RPMI7951 (cell line): ENCODE measurements at regions not wholly inside any gene's neighbourhood (a gene's known extent, or its start where the extent isn't known, plus 50 kb on each side); places are given as distances from the start of the nearest gene placed in this dataset.
A peak's percentile ranks its signal among the peaks of the same experiment; 100 is the strongest.
"Not testable (repeated sequence)": the region's sequence is repeated elsewhere in the genome, so short reads cannot be mapped to it uniquely, and the experiment has no call there.

Experiments used
- DNase-seq: peaks from one replicate; pipeline ENCODE4 v3.0.0-alpha.2; 2012; ENCODE audit warnings: low read depth

DNA sequence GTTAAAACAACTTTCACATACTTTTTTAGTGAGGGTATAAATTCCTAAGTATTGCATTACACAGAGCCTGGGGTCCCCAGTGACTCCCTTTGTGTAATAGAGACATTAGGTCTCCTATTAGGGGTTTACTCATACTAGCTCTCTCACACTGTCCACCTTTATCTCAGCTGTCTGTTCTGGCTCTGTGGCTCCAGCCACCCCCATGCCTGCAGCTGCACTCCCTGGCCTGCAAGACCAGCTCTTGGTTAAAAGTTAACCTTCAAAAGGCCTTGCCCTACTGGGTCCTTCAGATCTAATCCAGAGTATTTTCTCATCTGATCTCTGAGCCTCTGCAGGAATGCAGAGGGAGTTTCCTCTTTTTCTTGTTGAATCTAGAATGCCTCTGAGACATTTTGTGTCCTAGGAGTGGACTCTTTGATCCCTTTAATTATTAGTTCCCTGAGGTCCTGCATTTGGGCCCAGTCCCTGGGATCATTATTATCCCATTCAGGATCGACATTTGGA, 280.9 kb downstream of the PYDC2 start:
- not testable (repeated sequence) for DNase-seq

DNA sequence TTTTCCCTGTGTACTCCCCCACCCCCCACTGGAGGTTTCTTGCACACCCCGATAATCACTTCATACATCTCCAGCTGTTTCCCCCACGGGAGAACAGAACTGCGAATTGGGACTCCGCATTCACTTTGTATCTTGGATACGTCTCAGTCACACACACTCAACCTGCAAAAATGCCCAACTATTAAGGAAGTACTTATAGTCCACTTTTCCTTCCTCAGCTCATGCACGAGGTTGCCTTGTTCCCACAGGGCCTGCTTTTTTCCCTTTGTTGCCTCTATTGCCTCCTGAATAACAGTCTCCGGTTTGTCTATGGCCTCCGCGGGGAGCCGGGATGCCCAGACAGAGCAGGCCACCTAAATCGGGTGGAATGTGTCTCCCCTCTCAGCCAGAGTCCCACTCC, 282.3 kb downstream of the PYDC2 start:
- DNase-seq, result no peak

DNA sequence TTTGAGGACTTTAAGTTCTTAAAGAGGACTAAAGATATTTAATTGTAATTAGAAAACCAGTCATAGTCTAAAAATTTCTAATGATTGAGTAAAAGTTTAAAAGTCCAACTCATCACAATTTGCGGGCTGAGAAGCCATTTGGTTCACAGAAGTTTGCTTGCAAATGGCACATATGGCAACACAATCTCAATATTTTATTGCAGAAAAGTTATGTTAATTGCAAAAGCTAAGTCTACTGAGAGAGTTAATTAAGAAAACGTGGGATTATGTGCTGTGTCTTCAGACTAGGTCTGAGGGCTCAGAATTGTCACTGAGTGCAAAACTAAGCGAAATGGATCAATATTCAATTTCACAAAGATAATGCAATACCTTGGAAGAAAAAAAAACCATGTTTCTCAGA, 289.7 kb downstream of the PYDC2 start:
- no peak for DNase-seq

DNA sequence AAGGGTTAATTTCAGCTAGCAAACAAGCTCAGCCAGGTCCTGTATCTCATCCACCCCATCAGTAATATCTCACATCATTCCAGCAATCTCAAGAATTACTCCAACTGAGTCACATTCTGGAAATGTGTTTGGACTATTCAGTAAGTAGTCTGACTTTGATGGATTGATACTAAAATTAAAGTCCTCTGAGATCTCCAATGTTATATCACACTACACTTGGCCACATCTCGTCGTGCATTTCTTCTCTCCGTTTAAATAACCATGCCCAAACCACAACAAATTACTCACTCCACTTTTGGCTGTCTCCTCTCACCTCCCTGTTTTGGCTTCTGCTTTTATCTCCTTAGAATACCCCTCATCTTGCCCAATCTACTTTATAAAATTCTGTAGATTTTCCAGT, 292.2 kb downstream of the PYDC2 start:
- DNase-seq, result peak; percentile 69

DNA sequence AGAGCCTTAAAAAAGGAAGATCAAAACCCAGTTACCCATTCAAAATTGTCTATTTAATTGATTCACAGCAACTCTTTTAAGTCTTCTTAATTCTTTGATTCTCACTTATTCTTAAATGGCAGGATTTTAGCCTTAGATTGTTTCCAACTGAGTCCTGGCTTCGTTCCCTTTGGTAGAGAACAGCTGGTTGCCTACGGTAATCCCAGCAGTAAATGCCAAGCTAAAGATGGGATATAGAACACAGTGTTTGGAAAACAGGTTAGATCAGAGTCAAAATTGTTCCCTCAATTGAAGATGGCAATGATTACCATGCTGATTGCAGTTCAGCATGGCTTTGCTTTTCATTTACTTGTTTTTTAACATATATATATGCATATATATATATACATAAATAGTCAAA, 300.9 kb downstream of the PYDC2 start:
- DNase-seq, result no peak

DNA sequence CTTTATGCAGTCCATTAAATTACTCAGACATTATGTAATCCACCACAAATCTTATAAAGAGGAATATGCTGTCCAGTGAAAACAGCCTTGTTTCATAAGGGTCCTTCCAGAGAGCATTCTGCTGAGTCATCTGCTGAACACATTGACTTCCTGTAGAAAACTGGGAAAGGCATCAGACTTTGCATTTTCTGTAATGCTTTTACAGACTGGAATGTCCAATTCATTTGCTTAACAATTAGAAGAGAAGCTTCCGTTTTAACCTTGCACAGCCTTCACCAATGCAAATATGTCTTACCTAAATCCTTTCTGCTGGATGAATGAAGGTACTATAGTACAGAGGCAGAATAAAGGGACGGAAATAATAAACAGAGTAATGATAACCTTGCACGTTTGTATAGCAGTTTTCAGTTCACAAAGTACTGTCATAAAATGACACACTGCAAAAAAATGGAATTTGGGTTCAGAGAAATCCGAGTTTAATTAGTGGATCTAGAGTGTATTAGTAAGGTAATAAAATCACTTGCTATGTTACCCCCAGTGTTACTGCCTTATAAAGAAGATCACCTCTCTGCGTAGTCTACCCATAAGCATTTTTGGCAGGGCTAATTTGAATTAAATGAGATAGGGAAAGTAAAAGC, 301.5 kb downstream of the PYDC2 start:
- DNase-seq, result peak; percentile 90

DNA sequence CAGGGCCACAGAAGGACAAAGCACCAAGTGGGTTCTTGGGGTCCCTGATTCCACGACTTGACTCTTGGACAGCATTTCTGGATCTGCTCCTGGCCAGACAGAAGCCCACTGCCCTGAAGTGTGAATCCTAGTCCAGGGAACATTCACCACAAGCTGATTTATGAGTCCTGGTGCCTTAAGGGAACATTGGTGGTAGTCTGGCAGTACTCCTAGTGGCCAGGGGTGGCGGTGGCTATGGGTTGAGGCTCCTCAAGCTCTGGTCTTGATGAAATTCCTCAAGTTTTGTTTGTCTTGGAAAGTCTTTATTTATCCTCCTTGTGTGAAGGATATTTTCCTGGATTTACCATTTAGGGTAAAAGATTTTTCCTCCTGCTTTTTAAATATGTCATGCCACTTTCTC, 307.5 kb downstream of the PYDC2 start:
- no peak for DNase-seq

DNA sequence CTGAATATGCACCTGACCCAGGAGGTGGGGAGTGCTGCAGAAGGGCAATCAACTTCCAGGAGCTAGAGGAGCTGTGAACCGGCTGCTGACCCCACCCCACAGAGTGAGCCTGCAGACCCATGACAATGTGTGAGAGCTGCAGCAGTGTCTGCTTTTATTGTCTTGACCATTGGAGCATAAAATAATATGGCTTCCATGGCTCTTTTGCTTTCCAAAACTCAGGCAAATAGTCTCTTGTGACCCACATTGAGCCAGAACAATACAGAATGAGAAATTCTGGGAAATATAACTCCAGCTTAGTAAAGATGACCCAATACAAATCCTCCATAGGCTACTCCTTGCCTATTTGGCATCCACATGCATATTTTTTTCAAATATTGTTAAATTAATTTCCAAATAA, 309.6 kb downstream of the PYDC2 start:
- no peak for DNase-seq

DNA sequence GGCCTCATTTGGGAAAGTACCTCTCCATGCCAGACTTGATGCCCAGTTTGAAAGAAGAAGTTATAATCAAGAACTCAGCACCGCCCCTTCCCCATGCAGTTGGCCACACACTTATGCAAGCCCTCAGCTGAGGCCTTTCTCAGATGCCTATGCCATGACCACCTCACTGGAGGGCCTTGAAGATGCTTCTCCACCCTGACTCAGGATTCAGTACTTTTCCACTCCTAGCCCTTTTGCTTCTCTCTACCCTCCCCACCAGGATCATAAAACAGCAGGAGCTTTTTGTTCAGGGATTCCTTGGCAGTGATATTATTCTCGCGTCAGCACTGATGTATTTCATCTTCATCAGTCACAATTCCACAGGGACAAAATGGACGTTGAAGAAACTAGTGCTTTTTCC, 313.5 kb downstream of the PYDC2 start:
- peak; percentile 97 for DNase-seq

DNA sequence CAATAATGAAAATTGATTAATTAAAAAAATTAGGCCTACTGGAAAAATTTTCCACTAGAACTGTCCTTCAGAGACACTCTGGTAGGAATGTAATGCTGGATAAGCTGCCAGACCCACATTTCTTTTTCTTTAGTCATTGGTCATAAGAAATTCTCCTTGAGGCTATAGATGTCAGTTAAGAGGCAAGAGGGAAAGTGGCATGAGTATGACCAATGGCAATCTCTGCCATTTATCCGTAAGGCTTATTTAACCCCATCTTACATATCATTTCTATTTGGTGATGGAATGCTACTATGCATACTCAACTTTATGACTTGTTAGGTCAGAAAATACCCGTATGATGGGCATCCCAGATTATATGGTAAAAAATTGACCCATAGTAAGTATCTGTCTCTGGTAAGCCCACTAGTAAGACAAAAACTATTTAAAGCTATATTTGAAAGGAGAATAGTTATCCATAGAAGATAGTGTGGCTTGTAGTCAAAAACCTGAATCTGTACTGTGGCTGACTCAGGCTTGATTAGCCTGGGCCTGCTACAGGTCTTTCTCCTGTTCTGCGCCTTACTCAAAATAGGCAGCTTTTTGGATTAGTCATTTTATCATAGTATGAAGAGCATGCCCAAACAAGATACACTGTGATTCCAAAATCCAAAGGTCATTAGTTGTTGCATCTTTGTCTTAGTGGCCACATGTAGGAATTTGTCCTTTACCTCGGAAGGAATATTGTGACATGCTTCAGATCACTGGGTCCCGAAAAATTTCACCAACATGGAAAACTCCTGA, 314.7 kb downstream of the PYDC2 start:
- peak; percentile 94 for DNase-seq

DNA sequence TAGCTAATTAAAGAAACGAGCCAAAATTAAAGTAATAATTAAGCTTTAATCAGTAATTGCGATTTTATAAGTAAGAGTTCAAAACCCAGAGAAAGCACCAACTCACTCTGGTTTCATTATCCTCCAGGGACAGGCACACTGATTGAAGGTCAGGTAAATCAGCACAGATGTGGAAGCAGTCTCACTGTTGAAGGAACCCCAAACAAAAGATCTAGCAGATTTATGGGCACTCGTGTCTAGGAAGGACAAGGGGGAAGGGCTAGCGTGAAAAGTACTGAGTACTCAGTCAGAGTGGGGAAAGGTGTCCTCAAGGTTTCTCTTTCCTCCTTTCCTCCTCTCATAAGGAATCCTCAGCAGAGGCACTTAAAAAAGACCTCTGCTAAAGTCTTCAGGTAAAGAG, 320.1 kb downstream of the PYDC2 start:
- no peak for DNase-seq

DNA sequence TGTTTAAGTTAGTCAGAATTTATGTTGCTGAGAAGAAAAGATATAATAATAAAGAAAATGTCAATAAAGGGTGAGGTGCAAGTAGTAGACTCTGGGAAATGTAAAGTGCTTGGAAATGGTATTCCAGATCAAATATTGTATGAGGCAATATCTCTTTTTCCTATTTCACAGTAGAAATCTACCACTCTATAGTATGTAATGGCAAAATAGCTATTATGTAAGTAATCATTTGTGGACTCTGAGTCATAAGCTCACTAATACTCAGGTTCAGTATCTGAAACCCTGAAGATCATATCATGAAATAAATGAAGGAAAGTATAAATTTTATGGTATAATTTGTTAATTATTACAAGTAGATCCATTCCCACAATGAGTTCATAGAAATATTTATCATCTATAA, 322.1 kb downstream of the PYDC2 start:
- DNase-seq, result no peak

DNA sequence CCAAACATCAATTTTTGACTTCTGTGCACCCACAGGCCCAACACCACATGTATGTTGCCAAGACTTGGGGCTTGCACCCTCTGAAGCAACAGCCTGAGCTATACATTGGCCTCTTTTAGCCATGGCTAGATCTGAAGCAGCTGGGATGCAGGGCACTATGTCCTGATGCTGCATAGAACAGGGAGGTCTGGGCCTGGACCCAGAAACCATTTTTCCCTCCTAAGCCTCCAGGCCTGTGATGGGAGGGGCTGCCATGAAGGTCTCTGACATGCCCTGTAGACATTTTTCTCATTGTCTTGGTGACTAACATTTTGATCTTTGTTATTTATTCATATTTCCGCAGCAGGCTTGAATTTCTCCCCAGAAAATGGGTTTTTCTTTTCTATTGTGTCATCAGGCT, 330.0 kb downstream of the PYDC2 start:
- no peak for DNase-seq

DNA sequence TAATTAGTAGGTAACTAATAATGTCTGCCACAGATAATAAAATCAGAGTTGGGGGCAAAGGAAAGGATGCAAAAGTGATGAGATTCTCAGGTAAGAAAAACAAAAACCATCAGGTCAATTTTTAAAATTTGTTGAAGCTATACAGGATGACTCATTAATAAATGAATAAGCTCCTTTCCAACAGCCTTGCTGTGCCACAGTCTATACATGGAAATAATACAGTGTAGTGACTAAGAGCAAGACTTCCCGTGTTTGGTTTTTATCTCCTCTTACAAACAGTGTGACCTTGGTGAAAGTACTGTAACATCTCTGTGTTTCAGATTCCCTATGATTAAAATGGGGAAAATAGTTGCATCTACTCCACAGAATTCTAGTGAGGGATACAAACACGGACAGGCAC, 331.6 kb downstream of the PYDC2 start:
- DNase-seq, result peak; percentile 39

DNA sequence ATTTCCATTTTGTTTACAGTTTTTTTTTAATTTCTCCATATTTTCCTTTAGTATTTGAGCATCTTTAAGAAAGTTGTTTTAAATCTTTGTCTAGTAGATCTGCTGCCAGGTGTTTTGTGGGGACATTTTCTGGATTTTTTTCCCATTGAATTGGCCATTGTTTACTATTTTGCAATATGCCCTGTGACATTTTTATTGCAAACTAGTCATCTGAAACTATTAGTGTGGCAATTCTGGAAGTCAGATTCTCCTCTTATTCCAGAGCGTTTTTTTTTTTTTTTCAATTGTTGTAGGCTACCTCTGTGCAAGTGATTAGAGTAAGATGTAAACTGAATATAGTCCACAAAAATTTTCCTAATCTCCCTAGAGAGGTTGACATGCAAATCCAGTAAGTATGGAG, 334.2 kb downstream of the PYDC2 start:
- DNase-seq, result no peak

DNA sequence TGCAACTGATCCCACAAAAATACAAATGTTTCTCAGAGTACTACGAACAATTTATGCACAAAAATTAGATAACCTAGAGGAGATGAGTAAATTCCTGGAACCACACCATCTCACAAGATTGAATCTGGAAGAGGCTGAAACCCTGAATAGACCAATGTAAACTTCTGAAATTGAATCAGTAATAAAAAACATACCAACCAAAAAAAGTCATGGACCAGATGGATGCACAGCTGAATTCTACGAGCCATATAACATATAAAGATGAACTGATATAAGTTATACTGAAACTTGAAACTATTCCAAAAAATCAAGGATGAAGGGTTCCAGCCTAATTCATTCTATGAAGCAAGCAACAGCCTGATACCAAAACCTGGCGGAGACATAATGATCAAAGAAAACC, 336.3 kb downstream of the PYDC2 start:
- DNase-seq, result no peak

DNA sequence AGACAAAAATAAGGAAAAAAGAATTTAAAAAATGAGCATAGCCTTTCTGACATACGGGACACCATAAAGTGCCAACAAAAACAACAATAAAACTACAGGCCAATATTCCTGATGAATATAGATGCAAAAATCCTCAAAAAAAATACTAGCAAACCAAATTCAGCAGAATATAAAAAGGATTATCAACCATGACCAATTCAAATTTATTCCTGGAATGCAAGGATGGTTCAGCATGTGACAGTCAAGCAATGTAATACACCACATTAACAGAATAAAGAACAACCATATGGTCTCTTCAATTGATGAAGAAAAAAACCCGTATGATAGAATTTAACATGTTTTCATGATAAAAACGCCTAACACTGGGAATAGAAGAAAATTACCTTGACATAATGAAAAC, 341.7 kb downstream of the PYDC2 start:
- no peak for DNase-seq

DNA sequence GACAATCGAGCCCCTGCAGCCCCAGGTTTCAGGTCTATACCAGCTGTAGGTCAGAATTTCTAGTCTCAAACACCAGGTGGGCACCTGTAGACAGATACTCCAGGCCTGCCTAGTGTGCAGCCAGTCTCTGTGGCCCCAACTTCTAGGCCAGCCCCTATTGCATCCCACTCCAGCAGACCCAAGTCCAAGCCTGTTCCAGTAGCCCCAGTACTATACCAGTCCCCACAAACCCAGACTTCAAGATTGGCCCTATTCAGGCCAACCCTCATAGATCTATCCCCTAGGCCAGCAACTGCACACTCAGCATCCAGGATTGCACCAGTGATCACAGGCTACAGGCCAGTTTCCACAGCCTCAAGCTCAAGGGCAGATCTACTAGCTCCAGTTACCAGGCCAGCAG, 344.0 kb downstream of the PYDC2 start:
- DNase-seq, result no peak

DNA sequence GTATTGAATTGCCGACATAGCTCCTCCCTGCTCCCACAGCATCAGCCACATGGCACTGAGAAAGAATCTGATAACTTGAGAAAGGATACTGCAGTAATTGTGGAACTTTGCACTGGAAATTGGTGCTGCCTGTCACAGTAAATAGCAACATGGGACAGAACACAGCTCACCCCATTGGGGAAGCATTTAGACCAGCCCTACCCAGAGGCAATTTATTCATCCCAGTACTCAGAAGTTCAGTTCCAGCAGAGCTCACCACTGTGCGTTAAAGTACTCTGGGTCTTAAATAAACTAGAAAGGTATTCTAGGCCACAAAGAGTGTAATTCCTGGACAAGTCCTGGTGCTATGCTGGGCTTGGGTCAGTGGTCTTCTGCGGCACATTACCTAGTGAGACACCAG, 347.1 kb downstream of the PYDC2 start:
- no peak for DNase-seq

DNA sequence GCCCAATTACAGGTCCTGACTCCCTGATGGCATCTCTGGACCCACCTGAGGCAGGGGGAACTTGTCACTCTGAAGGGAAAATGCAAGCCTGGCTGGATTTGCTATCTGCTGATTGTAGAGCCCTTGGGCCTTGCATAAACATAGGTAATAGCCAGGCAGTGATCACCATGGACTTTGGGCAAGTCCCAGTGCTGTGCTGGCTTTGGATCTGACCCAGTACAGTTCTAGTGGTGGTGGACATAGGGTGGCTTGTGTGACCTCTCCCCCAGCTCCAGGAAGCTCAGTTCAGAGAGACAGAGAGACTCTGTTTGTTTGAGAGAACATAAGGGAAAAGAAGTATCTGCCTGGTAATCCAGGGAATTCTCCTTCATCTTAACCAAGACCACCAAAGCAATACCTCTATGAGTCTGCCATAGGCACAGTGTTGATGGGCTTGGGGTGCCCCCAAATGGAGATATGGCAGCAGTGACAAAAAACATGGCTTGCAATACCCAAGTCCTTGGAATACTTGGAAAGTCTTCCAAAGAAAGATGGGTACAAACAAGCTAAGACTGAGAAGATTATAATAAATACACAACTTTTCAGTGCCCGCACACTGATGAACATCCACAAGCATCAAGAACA, 348.5 kb downstream of the PYDC2 start:
- DNase-seq, result peak; percentile 21

DNA sequence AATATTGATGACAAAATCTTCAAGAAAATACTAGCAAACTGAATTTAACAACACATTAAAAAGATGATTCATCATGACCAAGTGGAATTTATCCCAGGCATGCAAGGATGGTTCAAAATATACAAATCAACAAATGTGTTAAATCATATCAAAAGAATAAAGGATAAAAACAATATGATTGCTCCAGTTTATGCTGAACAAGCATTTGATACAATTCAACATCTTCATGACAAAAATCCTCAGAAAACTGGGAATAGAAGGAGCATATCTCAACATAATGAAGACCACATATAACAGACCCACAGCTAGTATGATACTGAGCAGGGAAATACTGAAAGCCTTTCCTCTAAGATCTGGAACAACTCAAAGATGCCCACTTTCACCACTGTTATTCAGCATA, 352.3 kb downstream of the PYDC2 start:
- no peak for DNase-seq

DNA sequence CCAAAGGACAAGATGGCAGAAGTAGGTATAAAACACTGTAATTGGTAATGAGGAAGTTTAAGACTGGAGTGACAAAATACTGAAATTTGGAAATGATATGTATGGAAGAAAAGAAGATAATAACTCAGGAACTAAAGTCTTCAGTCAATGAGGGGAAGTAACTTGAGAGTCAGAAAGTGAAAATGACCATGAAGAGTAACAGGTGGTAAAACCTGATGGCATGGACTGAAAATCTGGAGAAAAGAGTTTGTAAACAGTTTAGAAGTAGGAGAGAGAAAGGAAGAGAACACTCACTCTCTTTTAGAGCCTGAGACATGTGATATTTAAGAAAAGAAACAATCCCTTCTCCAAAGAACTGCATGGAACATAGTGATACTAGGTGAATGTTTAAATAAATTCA, 387.9 kb downstream of the PYDC2 start:
- no peak for DNase-seq

DNA sequence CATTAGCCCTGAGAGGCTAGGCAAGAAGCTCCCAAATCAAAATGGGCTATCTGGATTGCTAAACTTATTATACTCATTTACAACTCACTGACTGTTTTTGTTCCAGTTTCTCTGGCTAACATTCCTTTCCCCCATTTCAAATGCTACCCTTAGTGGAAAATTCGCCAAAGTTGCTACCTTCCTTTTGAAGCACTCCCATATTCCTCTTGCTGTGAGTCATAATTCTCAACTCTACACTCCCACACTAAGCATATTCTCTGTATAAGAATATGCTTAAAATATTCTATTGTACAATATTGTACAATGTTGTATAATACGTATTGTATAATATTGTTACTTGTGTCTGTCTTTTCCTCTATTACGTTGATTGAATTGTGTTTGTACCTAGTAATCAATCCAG, 398.6 kb downstream of the PYDC2 start:
- no peak for DNase-seq
